ENCODE measurements at regions not wholly inside any gene's neighbourhood (a gene's known extent, or its start where the extent isn't known, plus 50 kb on each side); places are given as distances from the start of the nearest gene placed in this dataset.
A peak's percentile ranks its signal among the peaks of the same experiment; 100 is the strongest.
"Not testable (repeated sequence)": the region's sequence is repeated elsewhere in the genome, so short reads cannot be mapped to it uniquely, and the experiment has no call there.

GRCh38 chr12:67773896-67774295, 125.4 kb downstream of the DYRK2 start:
- H3K9me3 Mint-ChIP-seq: no peaks in the 10 kb centered on the region
- no peaks in the 10 kb centered on the region for H3K27me3 Mint-ChIP-seq
- H3K36me3 Mint-ChIP-seq: no peaks in the 10 kb centered on the region
- H3K4me3 Mint-ChIP-seq: no peak overlapping the region
- peaks cover 7% of the 10 kb centered on the region for H3K4me1 Mint-ChIP-seq
- ATAC-seq: no peak
- H3K27ac Mint-ChIP-seq: no peak overlapping the region

- no peak overlapping the region for H3K27ac Mint-ChIP-seq
- no peaks in the 10 kb centered on the region for H3K27me3 Mint-ChIP-seq
- no peak for ATAC-seq
- H3K4me3 Mint-ChIP-seq: no peak overlapping the region
- peaks cover 7% of the 10 kb centered on the region for H3K4me1 Mint-ChIP-seq
- H3K9me3 Mint-ChIP-seq: no peaks in the 10 kb centered on the region
- no peaks in the 10 kb centered on the region for H3K36me3 Mint-ChIP-seq
These were observed 126.5 kb downstream of the DYRK2 start for GRCh38 chr12:67774983-67775587.

- no peaks in the 10 kb centered on the region for H3K27me3 Mint-ChIP-seq
- no peak for ATAC-seq
- H3K27ac Mint-ChIP-seq: no peak overlapping the region
- H3K36me3 Mint-ChIP-seq: no peaks in the 10 kb centered on the region
- H3K4me1 Mint-ChIP-seq: peaks cover 29% of the 10 kb centered on the region
- no peak overlapping the region for H3K4me3 Mint-ChIP-seq
- peaks cover 3% of the 10 kb centered on the region for H3K9me3 Mint-ChIP-seq
These were observed 132.1 kb downstream of the DYRK2 start for GRCh38 chr12:67780580-67781084.

- H3K36me3 Mint-ChIP-seq: no peaks in the 10 kb centered on the region
- no peak overlapping the region for H3K27ac Mint-ChIP-seq
- H3K27me3 Mint-ChIP-seq: no peaks in the 10 kb centered on the region
- peaks cover 3% of the 10 kb centered on the region for H3K9me3 Mint-ChIP-seq
- no peak overlapping the region for H3K4me3 Mint-ChIP-seq
- H3K4me1 Mint-ChIP-seq: peaks cover 29% of the 10 kb centered on the region
- no peak for ATAC-seq
These were observed 134.0 kb downstream of the DYRK2 start for GRCh38 chr12:67782573-67782972.

GRCh38 chr12:67783393-67783792, 134.8 kb downstream of the DYRK2 start:
- H3K36me3 Mint-ChIP-seq: no peaks in the 10 kb centered on the region
- no peak for ATAC-seq
- peaks cover 3% of the 10 kb centered on the region for H3K9me3 Mint-ChIP-seq
- H3K4me1 Mint-ChIP-seq: peaks cover 29% of the 10 kb centered on the region
- no peak overlapping the region for H3K4me3 Mint-ChIP-seq
- H3K27me3 Mint-ChIP-seq: no peaks in the 10 kb centered on the region
- H3K27ac Mint-ChIP-seq: peak overlapping the region; percentile 37

- Mint-ChIP-seq H3K9me3 (peaks cover 3% of the 10 kb centered on the region), H3K4me3 (no peak overlapping the region), H3K27ac (peak overlapping the region; percentile 43), H3K27me3 (no peaks in the 10 kb centered on the region), H3K36me3 (no peaks in the 10 kb centered on the region), H3K4me1 (peaks cover 29% of the 10 kb centered on the region)
- no peak for ATAC-seq
These were observed 136.3 kb downstream of the DYRK2 start for GRCh38 chr12:67784831-67785230.

- Mint-ChIP-seq H3K36me3 (peaks cover under 1% of the 10 kb centered on the region), H3K27ac (no peak overlapping the region), H3K27me3 (no peaks in the 10 kb centered on the region), H3K4me3 (no peak overlapping the region), H3K9me3 (peaks cover 5% of the 10 kb centered on the region), H3K4me1 (peaks cover 29% of the 10 kb centered on the region)
- no peak for ATAC-seq
These were observed 137.5 kb downstream of the DYRK2 start for GRCh38 chr12:67786086-67786485.

- H3K9me3 Mint-ChIP-seq: peaks cover 14% of the 10 kb centered on the region
- H3K4me3 Mint-ChIP-seq: no peak overlapping the region
- H3K4me1 Mint-ChIP-seq: peaks cover 29% of the 10 kb centered on the region
- no peak overlapping the region for H3K27ac Mint-ChIP-seq
- no peak for ATAC-seq
- H3K36me3 Mint-ChIP-seq: peaks cover 12% of the 10 kb centered on the region
- H3K27me3 Mint-ChIP-seq: no peaks in the 10 kb centered on the region
These were observed 139.6 kb downstream of the DYRK2 start for GRCh38 chr12:67788118-67788517.

- Mint-ChIP-seq H3K4me1 (peaks cover 22% of the 10 kb centered on the region), H3K9me3 (peaks cover 14% of the 10 kb centered on the region), H3K27me3 (no peaks in the 10 kb centered on the region), H3K27ac (no peak overlapping the region), H3K36me3 (peaks cover 12% of the 10 kb centered on the region), H3K4me3 (no peak overlapping the region)
- ATAC-seq: no peak
These were observed 140.7 kb downstream of the DYRK2 start for GRCh38 chr12:67789266-67789665.

- Mint-ChIP-seq H3K4me1 (peaks cover 8% of the 10 kb centered on the region), H3K27me3 (peaks cover 9% of the 10 kb centered on the region), H3K27ac (no peak overlapping the region), H3K36me3 (peaks cover 12% of the 10 kb centered on the region), H3K4me3 (no peak overlapping the region), H3K9me3 (peaks cover 12% of the 10 kb centered on the region)
- ATAC-seq: no peak
These were observed 142.1 kb downstream of the DYRK2 start for GRCh38 chr12:67790660-67791059.

- Mint-ChIP-seq H3K9me3 (peaks cover 12% of the 10 kb centered on the region), H3K36me3 (peaks cover 12% of the 10 kb centered on the region), H3K27me3 (peaks cover 11% of the 10 kb centered on the region)
- ATAC-seq, H3K27ac Mint-ChIP-seq, H3K4me1 Mint-ChIP-seq, H3K4me3 Mint-ChIP-seq: not testable (repeated sequence)
These were observed 142.8 kb downstream of the DYRK2 start for GRCh38 chr12:67791362-67791761.

- no peak for ATAC-seq
- no peak overlapping the region for H3K27ac Mint-ChIP-seq
- no peak overlapping the region for H3K4me3 Mint-ChIP-seq
- peaks cover 11% of the 10 kb centered on the region for H3K27me3 Mint-ChIP-seq
- no peaks in the 10 kb centered on the region for H3K4me1 Mint-ChIP-seq
- H3K36me3 Mint-ChIP-seq: peaks cover 12% of the 10 kb centered on the region
- peaks cover 12% of the 10 kb centered on the region for H3K9me3 Mint-ChIP-seq
These were observed 143.6 kb downstream of the DYRK2 start for GRCh38 chr12:67792185-67792584.

- H3K4me3 Mint-ChIP-seq: no peak overlapping the region
- H3K27ac Mint-ChIP-seq: no peak overlapping the region
- H3K9me3 Mint-ChIP-seq: peaks cover 12% of the 10 kb centered on the region
- peaks cover 24% of the 10 kb centered on the region for H3K27me3 Mint-ChIP-seq
- no peak for ATAC-seq
- H3K4me1 Mint-ChIP-seq: peaks cover 3% of the 10 kb centered on the region
- peaks cover 12% of the 10 kb centered on the region for H3K36me3 Mint-ChIP-seq
These were observed 145.6 kb downstream of the DYRK2 start for GRCh38 chr12:67794161-67794560.

- Mint-ChIP-seq H3K27me3 (peaks cover 28% of the 10 kb centered on the region), H3K9me3 (peaks cover 12% of the 10 kb centered on the region), H3K27ac (no peak overlapping the region), H3K36me3 (peaks cover 12% of the 10 kb centered on the region), H3K4me3 (no peak overlapping the region), H3K4me1 (peaks cover 8% of the 10 kb centered on the region)
- no peak for ATAC-seq
These were observed 146.7 kb downstream of the DYRK2 start for GRCh38 chr12:67795236-67795635.

GRCh38 chr12:67797185-67797741, 148.7 kb downstream of the DYRK2 start:
- no peaks in the 10 kb centered on the region for H3K36me3 Mint-ChIP-seq
- peaks cover 28% of the 10 kb centered on the region for H3K27me3 Mint-ChIP-seq
- H3K9me3 Mint-ChIP-seq: no peaks in the 10 kb centered on the region
- no peak overlapping the region for H3K27ac Mint-ChIP-seq
- no peak for ATAC-seq
- H3K4me3 Mint-ChIP-seq: no peak overlapping the region
- peaks cover 8% of the 10 kb centered on the region for H3K4me1 Mint-ChIP-seq

GRCh38 chr12:67797753-67798152, 149.2 kb downstream of the DYRK2 start:
- no peaks in the 10 kb centered on the region for H3K9me3 Mint-ChIP-seq
- no peak overlapping the region for H3K4me3 Mint-ChIP-seq
- ATAC-seq: no peak
- no peaks in the 10 kb centered on the region for H3K36me3 Mint-ChIP-seq
- peaks cover 8% of the 10 kb centered on the region for H3K4me1 Mint-ChIP-seq
- peaks cover 28% of the 10 kb centered on the region for H3K27me3 Mint-ChIP-seq
- no peak overlapping the region for H3K27ac Mint-ChIP-seq
